ENCODE measurements at regions not wholly inside any gene's neighbourhood (a gene's known extent, or its start where the extent isn't known, plus 50 kb on each side); places are given as distances from the start of the nearest gene placed in this dataset.

DNA sequence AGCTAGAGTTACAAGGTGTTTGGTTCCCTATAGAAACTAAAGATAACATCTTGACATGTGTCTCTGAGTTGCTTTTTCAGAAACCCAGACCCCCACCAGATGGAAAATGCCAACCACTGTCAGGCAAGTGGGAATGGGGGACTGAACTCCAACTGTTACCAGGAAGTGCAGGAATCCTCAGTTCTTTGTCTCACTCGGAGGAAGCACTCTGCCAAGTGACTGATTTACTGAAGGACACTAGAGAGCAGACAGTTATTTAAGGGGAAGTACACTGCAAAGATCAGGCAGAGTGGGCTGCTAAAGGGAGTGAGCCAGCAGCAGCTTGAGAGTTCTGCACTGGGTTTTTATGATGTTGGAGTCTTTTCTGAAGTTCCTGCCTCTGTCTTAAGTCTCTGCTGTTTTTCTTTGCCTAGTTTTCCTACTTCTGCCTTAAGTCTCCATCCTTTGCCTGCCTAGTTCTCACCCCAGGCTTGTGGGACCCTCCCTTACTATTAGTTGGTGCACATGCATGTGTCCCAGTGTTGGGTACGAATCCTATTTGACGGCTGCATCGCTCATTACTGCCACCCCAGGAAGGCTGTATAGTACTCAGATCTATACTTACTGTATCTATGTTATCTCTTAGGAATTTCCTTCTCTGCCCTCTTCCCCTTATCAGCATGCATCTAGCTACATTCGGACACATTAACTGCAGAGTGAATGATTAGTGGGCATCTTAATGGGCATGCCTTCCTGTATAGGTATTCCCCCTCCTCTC is 97.1 kb downstream of the TEX51 start:
- peaks cover 15% of the 10 kb centered on the region for H3K27me3 Mint-ChIP-seq
- no peak overlapping the region for H3K27ac ChIP-seq (ENCODE audit: insufficient read depth, low read length, poor library complexity, severe bottlenecking)
- ATAC-seq (ENCODE audit: low read depth in 2 of 2), result no peak

DNA sequence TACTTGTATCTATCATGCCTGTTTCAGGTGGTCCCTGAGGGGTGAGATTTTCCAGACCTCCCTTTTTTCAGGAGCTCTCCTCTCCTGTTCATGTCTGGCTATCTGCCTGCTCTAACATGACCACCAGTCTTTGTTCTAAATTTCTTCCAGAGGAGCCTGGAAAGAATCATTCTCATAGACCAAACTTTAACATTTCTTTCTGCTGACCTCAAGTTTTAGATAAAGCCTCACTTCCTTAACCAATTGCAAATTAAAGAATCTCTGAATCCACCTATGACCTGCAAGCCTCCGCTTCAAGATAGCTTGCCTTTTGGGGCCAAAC is 97.6 kb downstream of the TEX51 start:
- no peak overlapping the region for H3K4me3 Mint-ChIP-seq
- Histone ChIP-seq H3K27me3 (ENCODE audit: control insufficient read depth, insufficient read depth, low read length) (no peaks in the 10 kb centered on the region), H3K36me3 (ENCODE audit: control insufficient read depth, insufficient read depth, low read length) (no peaks in the 10 kb centered on the region), H3K9me3 (ENCODE audit: control insufficient read depth in 2 of 2, low read length in 2 of 2) (no peaks in the 10 kb centered on the region), H3K27ac (ENCODE audit: insufficient read depth, low read length, poor library complexity, severe bottlenecking) (no peak overlapping the region), H3K4me3 (ENCODE audit: low read depth, low read length) (no peak overlapping the region), H3K4me1 (ENCODE audit: control insufficient read depth, insufficient read depth, low read length, poor library complexity, severe bottlenecking) (no peaks in the 10 kb centered on the region)
- no peaks in the 10 kb centered on the region for H3K36me3 Mint-ChIP-seq
- H3K27ac Mint-ChIP-seq, result no peak overlapping the region
- DNase-seq (no peak), ATAC-seq (ENCODE audit: low read depth in 2 of 2) (no peak)
- peaks cover 14% of the 10 kb centered on the region for H3K27me3 Mint-ChIP-seq
- H3K4me1 Mint-ChIP-seq, result no peaks in the 10 kb centered on the region
- no peaks in the 10 kb centered on the region for H3K9me3 Mint-ChIP-seq

More for the DNA sequence above, 97.1 kb downstream of the TEX51 start:
- no peaks in the 10 kb centered on the region for H3K9me3 Mint-ChIP-seq
- Histone ChIP-seq H3K27me3 (ENCODE audit: control insufficient read depth, insufficient read depth, low read length) (no peaks in the 10 kb centered on the region), H3K9me3 (ENCODE audit: control insufficient read depth in 2 of 2, low read length in 2 of 2) (no peaks in the 10 kb centered on the region), H3K36me3 (ENCODE audit: control insufficient read depth, insufficient read depth, low read length) (no peaks in the 10 kb centered on the region), H3K4me3 (ENCODE audit: low read depth, low read length) (no peak overlapping the region), H3K4me1 (ENCODE audit: control insufficient read depth, insufficient read depth, low read length, poor library complexity, severe bottlenecking) (no peaks in the 10 kb centered on the region)
- no peaks in the 10 kb centered on the region for H3K36me3 Mint-ChIP-seq
- H3K4me1 Mint-ChIP-seq, result no peaks in the 10 kb centered on the region
- H3K27ac Mint-ChIP-seq, result no peak overlapping the region
- DNase-seq, result no peak
- no peak overlapping the region for H3K4me3 Mint-ChIP-seq
